KMS-11 (cell line): ENCODE measurements at regions not wholly inside any gene's neighbourhood (a gene's known extent, or its start where the extent isn't known, plus 50 kb on each side); places are given as distances from the start of the nearest gene placed in this dataset.

ENCODE experiments used
- H2AFZ ChIP-seq: fragments of 200-600 bp; sonication (generic); 2 replicates; pipeline ENCODE4 v1.6.1; 2016; ENCODE audit warnings: antibody characterized with exemption, mixed run types, low read depth
- H3K27ac ChIP-seq: fragments of 200-600 bp; sonication (generic); 2 replicates; pipeline ENCODE4 v1.6.1; 2016; ENCODE audit warnings: mild to moderate bottlenecking, mixed run types
- H3K27me3 ChIP-seq: fragments of 200-600 bp; sonication (generic); 2 replicates; pipeline ENCODE4 v1.6.1; 2017; ENCODE audit warnings: mild to moderate bottlenecking, low read depth, mixed run types, moderate library complexity; ENCODE audit not compliant: insufficient read depth
- H3K36me3 ChIP-seq: fragments of 200-600 bp; sonication (generic); 2 replicates; pipeline ENCODE4 v1.6.1; 2017; ENCODE audit warnings: mild to moderate bottlenecking, mixed run types; ENCODE audit not compliant: insufficient read depth
- H3K4me1 ChIP-seq: fragments of 200-600 bp; sonication (generic); 2 replicates; pipeline ENCODE4 v1.6.1; 2016; ENCODE audit warnings: mild to moderate bottlenecking, low read depth, mixed run types; ENCODE audit not compliant: poor library complexity, severe bottlenecking
- H3K4me2 ChIP-seq: fragments of 200-600 bp; sonication (generic); 2 replicates; pipeline ENCODE4 v1.7.0; 2016; ENCODE audit warnings: mild to moderate bottlenecking, mixed run types
- H3K4me3 ChIP-seq: fragments of 200-600 bp; sonication (generic); IDR thresholded peaks from 2 replicates; pipeline ENCODE4 v1.6.1; 2017; ENCODE audit warnings: low read depth, low read length, mixed read lengths; ENCODE audit not compliant: insufficient read depth
- H3K79me2 ChIP-seq: fragments of 200-600 bp; sonication (generic); 2 replicates; pipeline ENCODE4 v1.6.1; 2016; ENCODE audit warnings: low read depth, mixed run types; ENCODE audit not compliant: insufficient read depth
- H3K9ac ChIP-seq: fragments of 200-600 bp; sonication (generic); 2 replicates; pipeline ENCODE4 v1.6.1; 2016; ENCODE audit warnings: mild to moderate bottlenecking, mixed run types
- H4K20me1 ChIP-seq: fragments of 200-600 bp; sonication (generic); 2 replicates; pipeline ENCODE4 v1.6.1; 2016; ENCODE audit warnings: mild to moderate bottlenecking, mixed run types; ENCODE audit not compliant: insufficient read depth
- TF ChIP-seq, protein P1 (sequence below): fragments of 200-600 bp; sonication (generic); conservative IDR thresholded peaks from 2 replicates; pipeline ENCODE4 v1.6.1; 2017; ENCODE audit warnings: low read depth, mild to moderate bottlenecking, antibody characterized with exemption, low read length, moderate library complexity, mixed read lengths

DNA sequence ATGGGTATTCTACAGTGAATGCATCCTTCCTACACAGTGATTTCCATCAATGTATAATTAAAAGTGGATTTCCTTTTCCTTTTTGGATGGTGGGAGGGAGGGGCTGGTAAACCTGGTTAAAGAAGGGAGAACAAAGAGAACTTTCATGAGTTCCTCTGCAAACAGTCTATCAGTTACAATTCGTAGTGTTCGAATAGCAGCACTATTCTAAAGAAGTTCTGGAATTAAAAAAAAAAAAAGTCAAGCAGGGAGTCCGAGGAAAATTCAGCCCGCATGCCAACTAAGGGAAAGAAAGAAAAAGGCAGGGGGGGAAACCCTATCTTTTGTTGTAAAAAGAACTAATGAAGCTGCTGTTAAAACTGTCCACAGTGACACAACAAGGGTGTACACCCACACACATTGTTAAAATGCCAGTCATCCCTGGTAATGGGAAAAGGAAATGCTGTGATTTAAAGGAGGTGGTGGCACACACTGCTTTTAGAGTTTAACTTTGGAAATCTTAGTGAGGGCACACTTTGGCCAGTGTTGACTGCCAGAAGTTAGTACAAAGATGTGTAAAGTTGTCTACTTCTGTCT, 521.2 kb downstream of the ZIC1 start:
- H3K27me3 ChIP-seq, result no peaks in the 10 kb centered on the region
- H3K4me2 ChIP-seq, result no peak overlapping the region
- H3K36me3 ChIP-seq, result no peaks in the 10 kb centered on the region
- no peak overlapping the region for H3K4me3 ChIP-seq
- no peaks in the 10 kb centered on the region for H3K79me2 ChIP-seq
- no peak overlapping the region for H3K9ac ChIP-seq
- TF ChIP-seq, protein P1, sequence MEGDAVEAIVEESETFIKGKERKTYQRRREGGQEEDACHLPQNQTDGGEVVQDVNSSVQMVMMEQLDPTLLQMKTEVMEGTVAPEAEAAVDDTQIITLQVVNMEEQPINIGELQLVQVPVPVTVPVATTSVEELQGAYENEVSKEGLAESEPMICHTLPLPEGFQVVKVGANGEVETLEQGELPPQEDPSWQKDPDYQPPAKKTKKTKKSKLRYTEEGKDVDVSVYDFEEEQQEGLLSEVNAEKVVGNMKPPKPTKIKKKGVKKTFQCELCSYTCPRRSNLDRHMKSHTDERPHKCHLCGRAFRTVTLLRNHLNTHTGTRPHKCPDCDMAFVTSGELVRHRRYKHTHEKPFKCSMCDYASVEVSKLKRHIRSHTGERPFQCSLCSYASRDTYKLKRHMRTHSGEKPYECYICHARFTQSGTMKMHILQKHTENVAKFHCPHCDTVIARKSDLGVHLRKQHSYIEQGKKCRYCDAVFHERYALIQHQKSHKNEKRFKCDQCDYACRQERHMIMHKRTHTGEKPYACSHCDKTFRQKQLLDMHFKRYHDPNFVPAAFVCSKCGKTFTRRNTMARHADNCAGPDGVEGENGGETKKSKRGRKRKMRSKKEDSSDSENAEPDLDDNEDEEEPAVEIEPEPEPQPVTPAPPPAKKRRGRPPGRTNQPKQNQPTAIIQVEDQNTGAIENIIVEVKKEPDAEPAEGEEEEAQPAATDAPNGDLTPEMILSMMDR, result no peak
- no peak overlapping the region for H2AFZ ChIP-seq
- no peaks in the 10 kb centered on the region for H3K4me1 ChIP-seq
- no peak overlapping the region for H3K27ac ChIP-seq
- no peaks in the 10 kb centered on the region for H4K20me1 ChIP-seq

DNA sequence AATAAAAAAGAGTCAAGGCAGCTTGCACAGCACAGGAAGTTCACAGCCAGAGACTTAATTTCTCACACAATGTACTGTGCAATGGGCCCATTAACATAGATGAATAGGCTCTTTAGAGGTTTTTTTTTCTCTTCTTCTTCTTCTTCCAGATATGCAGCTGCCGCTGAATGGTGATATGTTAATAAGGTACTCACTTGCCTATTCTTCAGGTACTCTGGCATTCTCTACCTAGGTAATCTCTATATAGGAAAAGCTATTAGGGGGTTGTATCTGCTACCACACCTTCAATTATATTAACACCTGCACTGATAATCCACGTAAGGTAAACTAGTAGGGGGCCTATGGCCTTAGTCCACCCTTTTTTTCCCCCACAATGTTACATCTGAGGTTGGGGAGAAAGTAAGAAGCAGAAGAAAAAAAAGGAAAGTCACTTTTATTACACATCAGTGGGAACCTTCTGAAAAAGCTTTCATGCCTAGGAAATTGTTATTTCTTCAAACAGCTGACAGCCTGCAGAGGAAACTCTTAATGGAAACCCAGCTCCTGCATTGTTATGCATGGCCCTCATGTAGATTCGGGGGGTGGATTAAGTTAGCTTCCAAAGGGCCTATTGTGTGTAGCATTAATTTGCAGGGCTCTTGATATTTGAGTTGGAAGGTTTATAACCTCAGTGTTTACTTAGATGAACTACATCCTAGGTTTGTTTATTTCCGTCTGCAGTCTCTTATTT, 525.5 kb downstream of the ZIC1 start:
- H3K4me1 ChIP-seq, result no peaks in the 10 kb centered on the region
- no peak overlapping the region for H2AFZ ChIP-seq
- no peak overlapping the region for H3K9ac ChIP-seq
- H3K27me3 ChIP-seq, result no peaks in the 10 kb centered on the region
- no peaks in the 10 kb centered on the region for H3K79me2 ChIP-seq
- H3K4me3 ChIP-seq, result no peak overlapping the region
- TF ChIP-seq, protein P1, result no peak
- H3K27ac ChIP-seq, result no peak overlapping the region
- no peaks in the 10 kb centered on the region for H4K20me1 ChIP-seq
- H3K4me2 ChIP-seq, result no peak overlapping the region
- no peaks in the 10 kb centered on the region for H3K36me3 ChIP-seq

DNA sequence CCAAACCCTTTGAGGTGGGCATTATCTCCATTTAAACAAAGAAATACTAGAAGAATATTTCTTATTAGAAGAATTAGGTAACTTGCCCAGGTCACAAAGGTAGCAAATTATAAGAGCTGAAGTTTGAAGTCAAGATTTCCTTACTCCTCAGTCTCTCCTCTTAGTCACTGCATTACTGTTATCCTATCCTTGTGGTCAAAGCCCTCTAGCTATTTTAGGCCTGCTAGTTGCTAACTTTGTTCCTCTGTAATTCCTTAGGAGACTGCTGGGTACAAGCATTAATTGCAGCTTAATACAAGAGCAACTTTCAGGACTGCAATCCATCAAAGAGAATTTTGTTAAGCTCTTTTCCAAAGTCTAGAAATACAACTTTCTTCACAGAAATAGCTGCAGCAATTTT, 528.2 kb downstream of the ZIC1 start:
- H3K4me3 ChIP-seq, result no peak overlapping the region
- H3K36me3 ChIP-seq, result no peaks in the 10 kb centered on the region
- no peaks in the 10 kb centered on the region for H3K27me3 ChIP-seq
- no peak overlapping the region for H2AFZ ChIP-seq
- H4K20me1 ChIP-seq, result no peaks in the 10 kb centered on the region
- TF ChIP-seq, protein P1, result no peak
- no peak overlapping the region for H3K27ac ChIP-seq
- H3K9ac ChIP-seq, result no peak overlapping the region
- H3K4me1 ChIP-seq, result no peaks in the 10 kb centered on the region
- H3K79me2 ChIP-seq, result no peaks in the 10 kb centered on the region
- no peak overlapping the region for H3K4me2 ChIP-seq

DNA sequence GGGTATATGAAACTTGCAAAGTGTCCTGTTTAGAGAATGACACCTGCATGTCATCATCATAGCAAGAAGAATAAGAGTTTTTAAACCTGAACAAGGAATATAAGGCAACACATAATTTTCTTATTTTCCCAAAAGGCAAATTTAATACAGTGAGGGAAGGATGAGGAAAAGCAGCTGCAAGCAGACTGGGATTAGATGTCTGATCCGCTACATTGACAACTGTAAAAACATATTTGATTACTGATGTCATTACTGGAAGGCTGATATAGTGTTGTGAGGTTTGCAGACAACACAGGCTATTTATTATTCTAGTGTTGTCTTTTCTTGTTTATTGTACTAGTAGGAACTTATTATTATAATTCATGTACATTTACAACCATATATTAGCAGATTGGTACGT, 528.7 kb downstream of the ZIC1 start:
- no peaks in the 10 kb centered on the region for H3K4me1 ChIP-seq
- no peak overlapping the region for H2AFZ ChIP-seq
- no peaks in the 10 kb centered on the region for H3K27me3 ChIP-seq
- TF ChIP-seq, protein P1, result no peak
- no peak overlapping the region for H3K4me3 ChIP-seq
- no peak overlapping the region for H3K9ac ChIP-seq
- no peak overlapping the region for H3K4me2 ChIP-seq
- H3K27ac ChIP-seq, result no peak overlapping the region
- H3K36me3 ChIP-seq, result no peaks in the 10 kb centered on the region
- no peaks in the 10 kb centered on the region for H3K79me2 ChIP-seq
- H4K20me1 ChIP-seq, result no peaks in the 10 kb centered on the region
